ENCODE measurements at regions not wholly inside any gene's neighbourhood (a gene's known extent, or its start where the extent isn't known, plus 50 kb on each side); places are given as distances from the start of the nearest gene placed in this dataset.

DNA sequence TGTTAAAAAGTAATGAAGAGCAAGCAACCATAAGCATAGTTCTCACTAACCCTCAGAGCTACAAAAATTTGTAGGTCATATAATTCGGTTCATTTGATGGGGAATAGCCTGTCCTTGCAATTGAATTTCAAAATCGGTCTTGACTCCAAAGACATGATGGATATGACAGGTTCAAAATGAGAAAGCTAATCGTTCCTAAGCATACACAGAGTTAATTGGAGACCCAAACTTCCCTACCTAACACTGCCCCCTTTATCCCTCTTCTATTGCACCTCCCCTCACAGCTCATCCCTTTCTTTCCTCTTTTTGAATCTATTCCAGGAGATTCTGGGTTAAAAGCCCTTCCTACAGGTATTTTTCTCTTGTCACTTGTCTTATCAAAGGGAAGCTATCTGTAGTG, 390.0 kb upstream of the PTBP2 start:
- H3K27ac ChIP-seq (ENCODE audit: low read depth, low read length) = no peak overlapping the region
- H4K20me1 ChIP-seq (ENCODE audit: insufficient read depth, low read length) = no peaks in the 10 kb centered on the region
- Mint-ChIP-seq H3K4me1 (ENCODE audit: low read depth, unreplicated experiment) (no peaks in the 10 kb centered on the region), H3K4me3 (ENCODE audit: unreplicated experiment) (no peak overlapping the region), H3K36me3 (ENCODE audit: low read depth, unreplicated experiment) (no peaks in the 10 kb centered on the region), H3K27me3 (ENCODE audit: low read depth, unreplicated experiment) (no peaks in the 10 kb centered on the region), H3K27ac (ENCODE audit: unreplicated experiment) (no peak overlapping the region), H3K9me3 (ENCODE audit: unreplicated experiment) (no peaks in the 10 kb centered on the region)
- FAIRE-seq = no peak
- no peak overlapping the region for H3K4me3 ChIP-seq (ENCODE audit: insufficient read depth, low read depth, low read length)
- DNase-seq (ENCODE audit: low read depth) = no peak
- H3K9ac ChIP-seq (ENCODE audit: low read length) = no peak overlapping the region
- H3K79me2 ChIP-seq (ENCODE audit: insufficient read depth, low read length) = no peaks in the 10 kb centered on the region
- no peaks in the 10 kb centered on the region for H3K27me3 ChIP-seq (ENCODE audit: insufficient read depth, low read length)
- TF ChIP-seq, protein P1, sequence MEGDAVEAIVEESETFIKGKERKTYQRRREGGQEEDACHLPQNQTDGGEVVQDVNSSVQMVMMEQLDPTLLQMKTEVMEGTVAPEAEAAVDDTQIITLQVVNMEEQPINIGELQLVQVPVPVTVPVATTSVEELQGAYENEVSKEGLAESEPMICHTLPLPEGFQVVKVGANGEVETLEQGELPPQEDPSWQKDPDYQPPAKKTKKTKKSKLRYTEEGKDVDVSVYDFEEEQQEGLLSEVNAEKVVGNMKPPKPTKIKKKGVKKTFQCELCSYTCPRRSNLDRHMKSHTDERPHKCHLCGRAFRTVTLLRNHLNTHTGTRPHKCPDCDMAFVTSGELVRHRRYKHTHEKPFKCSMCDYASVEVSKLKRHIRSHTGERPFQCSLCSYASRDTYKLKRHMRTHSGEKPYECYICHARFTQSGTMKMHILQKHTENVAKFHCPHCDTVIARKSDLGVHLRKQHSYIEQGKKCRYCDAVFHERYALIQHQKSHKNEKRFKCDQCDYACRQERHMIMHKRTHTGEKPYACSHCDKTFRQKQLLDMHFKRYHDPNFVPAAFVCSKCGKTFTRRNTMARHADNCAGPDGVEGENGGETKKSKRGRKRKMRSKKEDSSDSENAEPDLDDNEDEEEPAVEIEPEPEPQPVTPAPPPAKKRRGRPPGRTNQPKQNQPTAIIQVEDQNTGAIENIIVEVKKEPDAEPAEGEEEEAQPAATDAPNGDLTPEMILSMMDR (IDR thresholded peaks at IDR 0.05; ENCODE audit: insufficient read depth, low read depth, low read length) = no peak
- no peak for TF ChIP-seq EZH2 (IDR thresholded peaks at IDR 0.05; ENCODE audit: insufficient read depth, low read length)
- no peak overlapping the region for H3K4me2 ChIP-seq (ENCODE audit: low read length)
- no peaks in the 10 kb centered on the region for H3K4me1 ChIP-seq (ENCODE audit: insufficient read depth, low read length)
- H2AFZ ChIP-seq (ENCODE audit: low read depth, low read length) = no peak overlapping the region
- no peaks in the 10 kb centered on the region for H3K9me3 ChIP-seq (ENCODE audit: insufficient read depth, low read depth, low read length)
- H3K36me3 ChIP-seq (ENCODE audit: insufficient read depth, low read length) = no peaks in the 10 kb centered on the region

DNA sequence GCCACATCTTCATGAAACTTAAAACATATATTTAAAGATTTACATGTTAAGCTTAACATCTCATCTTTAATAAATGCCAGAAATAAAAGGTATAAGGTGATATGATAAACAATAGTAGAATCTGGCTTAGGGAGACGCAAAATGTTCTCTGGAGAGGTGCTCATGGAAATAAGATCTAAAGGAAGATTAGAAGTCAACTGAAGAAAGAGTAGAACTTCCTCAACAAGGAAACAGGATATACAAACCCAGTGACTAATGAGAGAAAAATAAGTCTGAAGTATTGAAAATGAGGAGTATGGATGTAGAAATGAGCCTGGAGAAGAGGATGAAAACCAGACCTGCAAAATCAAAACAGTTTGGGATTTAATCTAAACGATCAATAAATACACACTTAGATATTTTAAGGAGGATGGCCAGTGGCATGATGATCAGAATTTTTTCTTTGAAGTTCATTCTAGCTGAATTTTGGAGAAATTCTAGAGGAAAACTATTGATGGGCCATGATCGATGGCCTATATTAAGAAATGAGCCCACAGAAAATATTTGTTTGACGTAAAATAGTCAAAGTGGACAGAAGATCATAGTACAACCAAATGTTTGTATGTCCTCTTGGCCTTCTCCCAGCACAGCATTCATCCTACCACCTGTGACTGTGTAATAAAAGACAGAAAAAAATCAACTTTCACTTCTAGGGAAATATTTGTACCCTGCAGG, 387.9 kb upstream of the PTBP2 start:
- no peak overlapping the region for H3K27ac Mint-ChIP-seq (ENCODE audit: unreplicated experiment)

DNA sequence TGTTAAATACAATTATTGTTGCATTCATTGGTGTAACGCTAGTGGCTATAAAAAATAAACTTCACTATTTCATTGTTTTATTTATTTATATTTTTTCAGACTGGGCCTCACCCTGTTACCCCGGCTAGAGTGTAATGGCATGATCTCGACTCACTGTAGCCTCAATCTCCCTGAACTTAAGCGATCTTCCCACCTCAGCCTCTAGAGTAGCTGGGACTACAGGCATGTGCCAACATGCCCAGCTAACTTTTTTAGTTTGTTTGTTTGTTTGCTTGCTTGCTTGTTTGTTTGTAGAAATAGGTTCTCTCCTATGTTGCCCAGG, 387.4 kb upstream of the PTBP2 start:
- H3K4me1 Mint-ChIP-seq (ENCODE audit: low read depth, unreplicated experiment) = no peaks in the 10 kb centered on the region
- no peak overlapping the region for H3K4me3 ChIP-seq (ENCODE audit: insufficient read depth, low read depth, low read length)
- H3K36me3 ChIP-seq (ENCODE audit: insufficient read depth, low read length) = no peaks in the 10 kb centered on the region
- no peak for FAIRE-seq
- H3K4me1 ChIP-seq (ENCODE audit: insufficient read depth, low read length) = no peaks in the 10 kb centered on the region
- peaks cover 3% of the 10 kb centered on the region for H3K9me3 Mint-ChIP-seq (ENCODE audit: unreplicated experiment)
- no peaks in the 10 kb centered on the region for H3K27me3 ChIP-seq (ENCODE audit: insufficient read depth, low read length)
- no peak overlapping the region for H3K4me3 Mint-ChIP-seq (ENCODE audit: unreplicated experiment)
- no peak for DNase-seq (ENCODE audit: low read depth)
- no peaks in the 10 kb centered on the region for H4K20me1 ChIP-seq (ENCODE audit: insufficient read depth, low read length)
- no peak for TF ChIP-seq EZH2 (IDR thresholded peaks at IDR 0.05; ENCODE audit: insufficient read depth, low read length)
- TF ChIP-seq, protein P1 (IDR thresholded peaks at IDR 0.05; ENCODE audit: insufficient read depth, low read depth, low read length) = no peak
- no peak overlapping the region for H3K27ac Mint-ChIP-seq (ENCODE audit: unreplicated experiment)
- no peak overlapping the region for H3K27ac ChIP-seq (ENCODE audit: low read depth, low read length)
- H3K79me2 ChIP-seq (ENCODE audit: insufficient read depth, low read length) = no peaks in the 10 kb centered on the region
- H3K27me3 Mint-ChIP-seq (ENCODE audit: low read depth, unreplicated experiment) = no peaks in the 10 kb centered on the region
- H3K9ac ChIP-seq (ENCODE audit: low read length) = no peak overlapping the region
- H3K4me2 ChIP-seq (ENCODE audit: low read length) = no peak overlapping the region
- no peak overlapping the region for H2AFZ ChIP-seq (ENCODE audit: low read depth, low read length)
- H3K9me3 ChIP-seq (ENCODE audit: insufficient read depth, low read depth, low read length) = no peaks in the 10 kb centered on the region
- no peaks in the 10 kb centered on the region for H3K36me3 Mint-ChIP-seq (ENCODE audit: low read depth, unreplicated experiment)

More for the DNA sequence above, 387.9 kb upstream of the PTBP2 start:
- no peaks in the 10 kb centered on the region for H4K20me1 ChIP-seq (ENCODE audit: insufficient read depth, low read length)
- no peak overlapping the region for H3K9ac ChIP-seq (ENCODE audit: low read length)
- no peak overlapping the region for H3K4me3 ChIP-seq (ENCODE audit: insufficient read depth, low read depth, low read length)
- H2AFZ ChIP-seq (ENCODE audit: low read depth, low read length) = no peak overlapping the region
- H3K9me3 ChIP-seq (ENCODE audit: insufficient read depth, low read depth, low read length) = no peaks in the 10 kb centered on the region
- no peaks in the 10 kb centered on the region for H3K4me1 ChIP-seq (ENCODE audit: insufficient read depth, low read length)
- no peaks in the 10 kb centered on the region for H3K79me2 ChIP-seq (ENCODE audit: insufficient read depth, low read length)
- TF ChIP-seq, protein P1 (IDR thresholded peaks at IDR 0.05; ENCODE audit: insufficient read depth, low read depth, low read length) = no peak
- no peak for TF ChIP-seq EZH2 (IDR thresholded peaks at IDR 0.05; ENCODE audit: insufficient read depth, low read length)
- H3K27me3 Mint-ChIP-seq (ENCODE audit: low read depth, unreplicated experiment) = no peaks in the 10 kb centered on the region
- no peak overlapping the region for H3K4me3 Mint-ChIP-seq (ENCODE audit: unreplicated experiment)
- no peak for FAIRE-seq
- H3K4me1 Mint-ChIP-seq (ENCODE audit: low read depth, unreplicated experiment) = no peaks in the 10 kb centered on the region
- H3K9me3 Mint-ChIP-seq (ENCODE audit: unreplicated experiment) = no peaks in the 10 kb centered on the region
- H3K27me3 ChIP-seq (ENCODE audit: insufficient read depth, low read length) = no peaks in the 10 kb centered on the region
- H3K36me3 ChIP-seq (ENCODE audit: insufficient read depth, low read length) = no peaks in the 10 kb centered on the region
- H3K36me3 Mint-ChIP-seq (ENCODE audit: low read depth, unreplicated experiment) = no peaks in the 10 kb centered on the region
- no peak overlapping the region for H3K4me2 ChIP-seq (ENCODE audit: low read length)
- H3K27ac ChIP-seq (ENCODE audit: low read depth, low read length) = no peak overlapping the region
- DNase-seq (ENCODE audit: low read depth) = no peak

Data from astrocyte (in vitro differentiated cells and primary cell).